ENCODE measurements at regions not wholly inside any gene's neighbourhood (a gene's known extent, or its start where the extent isn't known, plus 50 kb on each side); places are given as distances from the start of the nearest gene placed in this dataset.

- DNase-seq = no peak
- no peak overlapping the region for H3K4me3 ChIP-seq
- TF ChIP-seq CTCF (IDR thresholded peaks at IDR 0.05) = no peak
- H3K9me3 ChIP-seq = peaks cover 0 to 5% of the 10 kb centered on the region in 2 donors
- H3K36me3 ChIP-seq = no peaks in the 10 kb centered on the region
- no peaks in the 10 kb centered on the region for H3K27me3 ChIP-seq
- no peak overlapping the region for H3K27ac ChIP-seq
- H3K4me1 ChIP-seq = no peaks in the 10 kb centered on the region
- no peak for ATAC-seq
- intact Hi-C loops (cut with DNase I) = no loop called here
Measured at GRCh38 chr5:175261037-175261436, 182.9 kb downstream of the DRD1 start.

GRCh38 chr5:175257847-175258194 is 186.2 kb downstream of the DRD1 start:
- Histone ChIP-seq H3K27ac (no peak overlapping the region), H3K4me1 (peaks cover 0 to 2% of the 10 kb centered on the region in 2 donors), H3K36me3 (no peaks in the 10 kb centered on the region), H3K9me3 (peaks cover 0 to 2% of the 10 kb centered on the region in 2 donors), H3K27me3 (no peaks in the 10 kb centered on the region), H3K4me3 (no peak overlapping the region)
- TF ChIP-seq CTCF (IDR thresholded peaks at IDR 0.05) = no peak
- no peak for DNase-seq
- no peak for ATAC-seq
- intact Hi-C loops (cut with DNase I) = no loop called here

- intact Hi-C loops (cut with DNase I) = no loop called here
- Histone ChIP-seq H3K36me3 (no peaks in the 10 kb centered on the region), H3K27ac (no peak overlapping the region), H3K9me3 (no peaks in the 10 kb centered on the region), H3K27me3 (no peaks in the 10 kb centered on the region), H3K4me3 (no peak overlapping the region), H3K4me1 (peaks cover 0 to 2% of the 10 kb centered on the region in 2 donors)
- no peak for TF ChIP-seq CTCF (IDR thresholded peaks at IDR 0.05)
- no peak for ATAC-seq
- DNase-seq = no peak
Measured at GRCh38 chr5:175257128-175257846, 186.7 kb downstream of the DRD1 start.

GRCh38 chr5:175254155-175254554 is 189.8 kb downstream of the DRD1 start:
- H3K9me3 ChIP-seq = no peaks in the 10 kb centered on the region
- intact Hi-C loops (cut with DNase I) = no loop called here
- H3K27ac ChIP-seq = peak overlapping the region in 1 of 2 donors; percentile 59
- H3K4me3 ChIP-seq = no peak overlapping the region
- ATAC-seq = peak; percentile 56
- no peak for TF ChIP-seq CTCF (IDR thresholded peaks at IDR 0.05)
- no peaks in the 10 kb centered on the region for H3K27me3 ChIP-seq
- peak in 1 of 4 donors; percentile 17 for DNase-seq
- H3K4me1 ChIP-seq = peaks cover 0 to 2% of the 10 kb centered on the region in 2 donors
- no peaks in the 10 kb centered on the region for H3K36me3 ChIP-seq

GRCh38 chr5:175253597-175253996 is 190.4 kb downstream of the DRD1 start:
- H3K9me3 ChIP-seq = no peaks in the 10 kb centered on the region
- H3K27me3 ChIP-seq = no peaks in the 10 kb centered on the region
- no peak for TF ChIP-seq CTCF (IDR thresholded peaks at IDR 0.05)
- H3K4me1 ChIP-seq = peaks cover 0 to 2% of the 10 kb centered on the region in 2 donors
- no peak overlapping the region for H3K4me3 ChIP-seq
- intact Hi-C loops (cut with DNase I) = no loop called here
- H3K27ac ChIP-seq = peak overlapping the region in 1 of 2 donors; percentile 59
- no peaks in the 10 kb centered on the region for H3K36me3 ChIP-seq
- DNase-seq = no peak
- peak; percentile 17 for ATAC-seq
